ENCODE measurements at regions not wholly inside any gene's neighbourhood (a gene's known extent, or its start where the extent isn't known, plus 50 kb on each side); places are given as distances from the start of the nearest gene placed in this dataset.

DNA sequence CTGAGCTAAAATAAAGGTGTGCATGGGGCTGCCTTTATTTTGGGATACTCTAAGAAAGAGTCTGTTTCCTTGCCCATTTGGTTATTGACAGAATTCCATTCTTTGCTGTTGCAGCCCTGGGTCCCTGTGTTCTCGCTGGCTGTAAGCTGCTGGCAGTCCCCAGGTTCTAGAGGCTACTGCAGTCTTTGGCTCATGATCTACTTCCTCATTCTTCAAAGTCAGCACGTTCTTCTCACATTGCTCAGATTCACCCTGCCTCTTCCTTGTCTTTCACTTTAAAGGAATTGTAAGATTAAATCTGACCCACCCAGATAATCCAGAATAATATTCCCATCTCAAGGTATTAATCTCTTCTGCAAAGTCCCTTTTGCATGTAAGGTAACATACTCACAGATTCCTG lies 620.3 kb downstream of the CCSER2 start:
- TF ChIP-seq POLR2A (IDR thresholded peaks at IDR 0.05), result no peak
- TF ChIP-seq, protein P1, sequence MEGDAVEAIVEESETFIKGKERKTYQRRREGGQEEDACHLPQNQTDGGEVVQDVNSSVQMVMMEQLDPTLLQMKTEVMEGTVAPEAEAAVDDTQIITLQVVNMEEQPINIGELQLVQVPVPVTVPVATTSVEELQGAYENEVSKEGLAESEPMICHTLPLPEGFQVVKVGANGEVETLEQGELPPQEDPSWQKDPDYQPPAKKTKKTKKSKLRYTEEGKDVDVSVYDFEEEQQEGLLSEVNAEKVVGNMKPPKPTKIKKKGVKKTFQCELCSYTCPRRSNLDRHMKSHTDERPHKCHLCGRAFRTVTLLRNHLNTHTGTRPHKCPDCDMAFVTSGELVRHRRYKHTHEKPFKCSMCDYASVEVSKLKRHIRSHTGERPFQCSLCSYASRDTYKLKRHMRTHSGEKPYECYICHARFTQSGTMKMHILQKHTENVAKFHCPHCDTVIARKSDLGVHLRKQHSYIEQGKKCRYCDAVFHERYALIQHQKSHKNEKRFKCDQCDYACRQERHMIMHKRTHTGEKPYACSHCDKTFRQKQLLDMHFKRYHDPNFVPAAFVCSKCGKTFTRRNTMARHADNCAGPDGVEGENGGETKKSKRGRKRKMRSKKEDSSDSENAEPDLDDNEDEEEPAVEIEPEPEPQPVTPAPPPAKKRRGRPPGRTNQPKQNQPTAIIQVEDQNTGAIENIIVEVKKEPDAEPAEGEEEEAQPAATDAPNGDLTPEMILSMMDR (IDR thresholded peaks at IDR 0.05), result no peak

All from gastroesophageal sphincter (tissue), 3 donors.